ENCODE measurements at regions not wholly inside any gene's neighbourhood (a gene's known extent, or its start where the extent isn't known, plus 50 kb on each side); places are given as distances from the start of the nearest gene placed in this dataset.

- no peak for TF ChIP-seq JUND (IDR thresholded peaks at IDR 0.05; ENCODE audit: low read depth)
- in situ Hi-C loops (cut with HindIII; ENCODE audit: low pct_unique_long_range_greater_than_20kb, low sequenced_read_pairs), result no loop called here
- DNase-seq (ENCODE audit: low read depth in 1 of 2, low spot score in 1 of 2), result no peak
Measured at GRCh38 chr2:239692362-239692851, 291.6 kb upstream of the HDAC4 start.

GRCh38 chr2:239691720-239692119, 290.9 kb upstream of the HDAC4 start:
- DNase-seq (ENCODE audit: low read depth in 1 of 2, low spot score in 1 of 2), result no peak
- in situ Hi-C loops (cut with HindIII; ENCODE audit: low pct_unique_long_range_greater_than_20kb, low sequenced_read_pairs), result no loop called here
- TF ChIP-seq JUND (IDR thresholded peaks at IDR 0.05; ENCODE audit: low read depth), result no peak

- in situ Hi-C loops (cut with HindIII; ENCODE audit: low pct_unique_long_range_greater_than_20kb, low sequenced_read_pairs), result no loop called here
- DNase-seq (ENCODE audit: low read depth in 1 of 2, low spot score in 1 of 2), result no peak
- no peak for TF ChIP-seq JUND (IDR thresholded peaks at IDR 0.05; ENCODE audit: low read depth)
Measured at GRCh38 chr2:239690651-239691631, 290.1 kb upstream of the HDAC4 start.

- in situ Hi-C loops (cut with HindIII; ENCODE audit: low pct_unique_long_range_greater_than_20kb, low sequenced_read_pairs), result no loop called here
- DNase-seq (ENCODE audit: low read depth in 1 of 2, low spot score in 1 of 2), result no peak
- TF ChIP-seq JUND (IDR thresholded peaks at IDR 0.05; ENCODE audit: low read depth), result no peak
Measured at GRCh38 chr2:239689985-239690384, 289.2 kb upstream of the HDAC4 start.

GRCh38 chr2:239689410-239689809, 288.6 kb upstream of the HDAC4 start:
- TF ChIP-seq JUND (IDR thresholded peaks at IDR 0.05; ENCODE audit: low read depth), result no peak
- in situ Hi-C loops (cut with HindIII; ENCODE audit: low pct_unique_long_range_greater_than_20kb, low sequenced_read_pairs), result no loop called here
- DNase-seq (ENCODE audit: low read depth in 1 of 2, low spot score in 1 of 2), result no peak

- in situ Hi-C loops (cut with HindIII; ENCODE audit: low pct_unique_long_range_greater_than_20kb, low sequenced_read_pairs), result no loop called here
- DNase-seq (ENCODE audit: low read depth in 1 of 2, low spot score in 1 of 2), result no peak
- TF ChIP-seq JUND (IDR thresholded peaks at IDR 0.05; ENCODE audit: low read depth), result no peak
Measured at GRCh38 chr2:239688840-239689239, 288.0 kb upstream of the HDAC4 start.

- in situ Hi-C loops (cut with HindIII; ENCODE audit: low pct_unique_long_range_greater_than_20kb, low sequenced_read_pairs), result no loop called here
- TF ChIP-seq JUND (IDR thresholded peaks at IDR 0.05; ENCODE audit: low read depth), result no peak
- no peak for DNase-seq (ENCODE audit: low read depth in 1 of 2, low spot score in 1 of 2)
Measured at GRCh38 chr2:239688122-239688681, 287.4 kb upstream of the HDAC4 start.

- in situ Hi-C loops (cut with HindIII; ENCODE audit: low pct_unique_long_range_greater_than_20kb, low sequenced_read_pairs), result no loop called here
- TF ChIP-seq JUND (IDR thresholded peaks at IDR 0.05; ENCODE audit: low read depth), result no peak
- DNase-seq (ENCODE audit: low read depth in 1 of 2, low spot score in 1 of 2), result no peak
Measured at GRCh38 chr2:239687441-239687840, 286.6 kb upstream of the HDAC4 start.

- in situ Hi-C loops (cut with HindIII; ENCODE audit: low pct_unique_long_range_greater_than_20kb, low sequenced_read_pairs), result no loop called here
- DNase-seq (ENCODE audit: low read depth in 1 of 2, low spot score in 1 of 2), result no peak
- no peak for TF ChIP-seq JUND (IDR thresholded peaks at IDR 0.05; ENCODE audit: low read depth)
Measured at GRCh38 chr2:239685965-239686364, 285.1 kb upstream of the HDAC4 start.

- no peak for DNase-seq (ENCODE audit: low read depth in 1 of 2, low spot score in 1 of 2)
- TF ChIP-seq JUND (IDR thresholded peaks at IDR 0.05; ENCODE audit: low read depth), result no peak
- in situ Hi-C loops (cut with HindIII; ENCODE audit: low pct_unique_long_range_greater_than_20kb, low sequenced_read_pairs), result no loop called here
Measured at GRCh38 chr2:239685556-239685955, 284.7 kb upstream of the HDAC4 start.

GRCh38 chr2:239684996-239685395, 284.2 kb upstream of the HDAC4 start:
- in situ Hi-C loops (cut with HindIII; ENCODE audit: low pct_unique_long_range_greater_than_20kb, low sequenced_read_pairs), result no loop called here
- no peak for DNase-seq (ENCODE audit: low read depth in 1 of 2, low spot score in 1 of 2)
- TF ChIP-seq JUND (IDR thresholded peaks at IDR 0.05; ENCODE audit: low read depth), result no peak

GRCh38 chr2:239684271-239684810, 283.5 kb upstream of the HDAC4 start:
- in situ Hi-C loops (cut with HindIII; ENCODE audit: low pct_unique_long_range_greater_than_20kb, low sequenced_read_pairs), result no loop called here
- no peak for DNase-seq (ENCODE audit: low read depth in 1 of 2, low spot score in 1 of 2)
- TF ChIP-seq JUND (IDR thresholded peaks at IDR 0.05; ENCODE audit: low read depth), result no peak

- DNase-seq (ENCODE audit: low read depth in 1 of 2, low spot score in 1 of 2), result no peak
- TF ChIP-seq JUND (IDR thresholded peaks at IDR 0.05; ENCODE audit: low read depth), result no peak
- in situ Hi-C loops (cut with HindIII; ENCODE audit: low pct_unique_long_range_greater_than_20kb, low sequenced_read_pairs), result no loop called here
Measured at GRCh38 chr2:239682518-239682917, 281.7 kb upstream of the HDAC4 start.
